GM12878 (cell line): ENCODE measurements at regions not wholly inside any gene's neighbourhood (a gene's known extent, or its start where the extent isn't known, plus 50 kb on each side); places are given as distances from the start of the nearest gene placed in this dataset.

ENCODE experiments used
- ATAC-seq: fragments of 200-7000 bp; cut with Tn5 transposase; 3 replicates; pipeline ENCODE4 v1.9.1; 2020; ENCODE audit warnings: mild to moderate bottlenecking, moderate library complexity
- BruUV-seq: library from RNA; stranded (reverse); fragments of 400-500 nt; replicated peaks from 2 replicates; lab custom pipeline; 2021; lab: Mats Ljungman, UMichigan
- CTCF ChIA-PET: fragments of 300-600 bp; sonication (Branson Sonifier 250); formaldehyde crosslinking; extraction: SDS; loops from one replicate; lab custom pipeline; 2021; ENCODE audit warnings: inconsistent platforms; lab: Yijun Ruan, JAX
- POLR2A ChIA-PET: fragments of 350-600 bp; formaldehyde crosslinking; extraction: SDS; loops from one replicate; lab custom pipeline; 2021; ENCODE audit warnings: inconsistent platforms; lab: Charles Lee
- RAD21 ChIA-PET: fragments of 300-600 bp; sonication (Branson Sonifier 250); formaldehyde crosslinking; loops from one replicate; lab custom pipeline; 2023; ENCODE audit warnings: antibody characterized with exemption; ENCODE audit not compliant: unreplicated experiment; lab: Charles Lee
- SMC1A ChIA-PET: fragments of 300-600 bp; sonication (Branson Sonifier 250); formaldehyde crosslinking; loops from one replicate; lab custom pipeline; 2023; ENCODE audit not compliant: unreplicated experiment, uncharacterized antibody; lab: Charles Lee
- DNase-seq: peaks from one replicate; pipeline ENCODE4 v3.0.0-alpha.2; 2011; ENCODE audit warnings: low read depth, low spot score
- FAIRE-seq: peaks from 3 replicates; lab custom pipeline; 2011; peaks lifted over from hg19 to GRCh38; lab: Jason Lieb, UNC
- H2AFZ ChIP-seq: 2 replicates; pipeline ENCODE4 v1.6.0; 2011; ENCODE audit warnings: low read depth, low read length, control low read depth; ENCODE audit not compliant: control insufficient read depth
- H3K27ac ChIP-seq: 2 replicates; pipeline ENCODE4 v1.5.1; 2011; ENCODE audit warnings: control low read depth; ENCODE audit not compliant: control insufficient read depth, insufficient read depth
- H3K27me3 ChIP-seq, 2 experiments: replicated peaks in 1 of 2; 2 replicates each; pipeline versions ENCODE4 v1.6.0 to v1.6.1; 2011; ENCODE audit warnings: low read length in 1 of 2; ENCODE audit not compliant: control insufficient read depth in 2 of 2, insufficient read depth in 2 of 2
- H3K36me3 ChIP-seq, 2 experiments: 2 replicates each; pipeline ENCODE4 v1.5.1; 2011; ENCODE audit warnings: low read length in 1 of 2; ENCODE audit not compliant: control insufficient read depth in 2 of 2, insufficient read depth in 2 of 2
- H3K4me1 ChIP-seq: 2 replicates; pipeline ENCODE4 v1.6.1; 2011; ENCODE audit warnings: mild to moderate bottlenecking, low read length, moderate library complexity, mixed read lengths; ENCODE audit not compliant: control insufficient read depth, insufficient read depth
- H3K4me2 ChIP-seq: 2 replicates; pipeline ENCODE4 v1.6.0; 2011; ENCODE audit warnings: control low read depth; ENCODE audit not compliant: control insufficient read depth, insufficient read depth
- H3K4me3 ChIP-seq: fragments of 200-600 bp; sonication (generic); 2 replicates; pipeline ENCODE4 v1.5.1; 2016
- H3K79me2 ChIP-seq: 2 replicates; pipeline ENCODE4 v1.6.0; 2011; ENCODE audit warnings: low read length; ENCODE audit not compliant: control insufficient read depth, insufficient read depth
- H3K9ac ChIP-seq: 2 replicates; pipeline ENCODE4 v1.8.0; 2011; ENCODE audit warnings: low read length, control low read depth, mixed read lengths; ENCODE audit not compliant: control insufficient read depth, insufficient read depth
- H3K9me3 ChIP-seq: replicated peaks from 3 replicates; pipeline ENCODE4 v1.5.1; 2011; ENCODE audit warnings: mild to moderate bottlenecking, low read length; ENCODE audit not compliant: control insufficient read depth, insufficient read depth
- H4K20me1 ChIP-seq: 2 replicates; pipeline ENCODE4 v1.6.0; 2011; ENCODE audit not compliant: control insufficient read depth, insufficient read depth
- ATF3 ChIP-seq: IDR thresholded peaks from 2 replicates; pipeline ENCODE4 v1.6.1; 2011; ENCODE audit warnings: low read depth, mild to moderate bottlenecking, low read length, moderate library complexity, borderline replicate concordance; ENCODE audit errors: extremely low read depth
- BCL11A ChIP-seq: IDR thresholded peaks from 2 replicates; pipeline ENCODE4 v1.6.1; 2011; ENCODE audit warnings: low read depth, low read length
- CBFB ChIP-seq: IDR thresholded peaks from 2 replicates; pipeline ENCODE4 v1.6.1; 2016; ENCODE audit warnings: antibody characterized with exemption, low read depth
- CREM ChIP-seq: IDR thresholded peaks from 2 replicates; pipeline ENCODE4 v1.6.1; 2014; ENCODE audit warnings: antibody characterized with exemption, low read depth
- EED ChIP-seq: sonication (generic); IDR thresholded peaks from 2 replicates; pipeline ENCODE4 v1.6.1; 2016; ENCODE audit warnings: antibody characterized with exemption, low read depth
- FOXK2 ChIP-seq: fragments of 450-650 bp; IDR thresholded peaks from 2 replicates; pipeline ENCODE4 v1.6.1; 2017; ENCODE audit warnings: mild to moderate bottlenecking, moderate library complexity
- HSF1 ChIP-seq: fragments of 150-350 bp; IDR thresholded peaks from 2 replicates; pipeline ENCODE4 v1.6.1; 2014; ENCODE audit warnings: mild to moderate bottlenecking, low read depth, low read length
- IKZF2 ChIP-seq, 2 experiments: fragments of 450-650 bp; IDR thresholded peaks; 2 replicates each; pipeline ENCODE4 v1.6.1; 2017; ENCODE audit warnings: mild to moderate bottlenecking in 2 of 2, moderate library complexity in 2 of 2
- IRF5 ChIP-seq: fragments of 450-650 bp; IDR thresholded peaks from 2 replicates; pipeline ENCODE4 v1.6.1; 2017; ENCODE audit warnings: borderline replicate concordance
- JUNB ChIP-seq: IDR thresholded peaks from 2 replicates; pipeline ENCODE4 v1.6.1; 2016; ENCODE audit warnings: antibody characterized with exemption, mild to moderate bottlenecking
- JUND ChIP-seq: IDR thresholded peaks from 2 replicates; pipeline ENCODE4 v1.6.1; 2012; ENCODE audit warnings: low read depth, mild to moderate bottlenecking, low read length, improper control_type of control experiment, moderate library complexity
- LARP7 ChIP-seq: fragments of 450-650 bp; IDR thresholded peaks from 2 replicates; pipeline ENCODE4 v1.6.1; 2017; ENCODE audit warnings: mild to moderate bottlenecking
- MAX ChIP-seq: IDR thresholded peaks from 2 replicates; pipeline ENCODE4 v1.6.1; 2012; ENCODE audit warnings: low read depth, low read length, improper control_type of control experiment
- NR2C2 ChIP-seq: IDR thresholded peaks from 2 replicates; pipeline ENCODE4 v1.6.1; 2011; ENCODE audit warnings: borderline replicate concordance, low read depth; ENCODE audit not compliant: control insufficient read depth, insufficient read length
- POLR2AphosphoS2 ChIP-seq: IDR thresholded peaks from 2 replicates; pipeline ENCODE4 v1.6.1; 2011; ENCODE audit warnings: low read depth, mild to moderate bottlenecking, low read length, improper control_type of control experiment, moderate library complexity
- RCOR1 ChIP-seq: conservative IDR thresholded peaks from 2 replicates; pipeline ENCODE4 v1.6.1; 2012; ENCODE audit warnings: low read depth, low read length, improper control_type of control experiment
- SIN3A ChIP-seq: IDR thresholded peaks from 2 replicates; pipeline ENCODE4 v1.6.1; 2012; ENCODE audit warnings: low read depth, low read length, improper control_type of control experiment
- SMARCA5 ChIP-seq: fragments of 450-650 bp; IDR thresholded peaks from 2 replicates; pipeline ENCODE4 v1.6.1; 2017; ENCODE audit warnings: mild to moderate bottlenecking
- SREBF2 ChIP-seq: IDR thresholded peaks from 2 replicates; pipeline ENCODE4 v1.6.1; 2012; ENCODE audit warnings: mild to moderate bottlenecking, low read length
- STAT3 ChIP-seq: IDR thresholded peaks from 2 replicates; pipeline ENCODE4 v1.6.1; 2011; ENCODE audit warnings: low read depth, low read length, improper control_type of control experiment
- ZBED1 ChIP-seq: IDR thresholded peaks from 2 replicates; pipeline ENCODE4 v1.6.1; 2016; ENCODE audit warnings: borderline replicate concordance
- ZNF207 ChIP-seq: fragments of 450-650 bp; IDR thresholded peaks from 2 replicates; pipeline ENCODE4 v1.6.1; 2014; ENCODE audit warnings: antibody characterized with exemption, mild to moderate bottlenecking, borderline replicate concordance
- WGBS: methylation state at CpG from one replicate; pipeline ENCODE4 v1.1.6; 2016; ENCODE audit warnings: low lambda C conversion rate; ENCODE audit not compliant: insufficient replicate concordance, insufficient coverage; ENCODE audit errors: missing lambda C conversion rate; 5-methylcytosine and 5-hydroxymethylcytosine counted together
- in situ Hi-C: fragments of 300-500 bp; cut with MboI; formaldehyde crosslinking; loops from 9 replicates; pipeline ENCODE4 v1.14.3; 2018; ENCODE audit warnings: mixed read lengths
- intact Hi-C: fragments of 100-400 bp; cut with micrococcal nuclease; formaldehyde crosslinking; loops from one replicate; pipeline ENCODE4 v1.14.2; 2022; ENCODE audit not compliant: unreplicated experiment

GRCh38 chr11:28566339-28567089 lies 458.3 kb downstream of the METTL15 start (continued):
- TF ChIP-seq MAX (no peak), ZBED1 (no peak), POLR2AphosphoS2 (no peak)

- ChIA-PET RAD21 (no interaction called here), CTCF (no interaction called here), POLR2A (no interaction called here), SMC1A (interaction anchor here (0.6 to 1.0 kb wide), 3 partner anchors 8 to 995 kb away, joined by 3 read pairs; no protein-coding TSS in a partner anchor)
- 44% methylated on average over 5 of the region's 5 CpGs for WGBS
- in situ Hi-C loops: no loop called here
- TF ChIP-seq STAT3 (no peak), IKZF2 (IDR thresholded peaks at IDR 0.05) (no peak), ATF3 (no peak), JUNB (no peak), JUND (no peak), ZNF207 (no peak), CBFB (no peak), HSF1 (no peak), SMARCA5 (no peak), RCOR1 (no peak), SIN3A (no peak), BCL11A (no peak), SREBF2 (no peak), MAX (no peak), LARP7 (no peak), EED (no peak), NR2C2 (no peak), CREM (no peak), FOXK2 (no peak), IRF5 (no peak)
- no TSS peak for BruUV-seq
- no peak overlapping the region for H3K4me3 ChIP-seq
- no peaks in the 10 kb centered on the region for H3K79me2 ChIP-seq
- no peak overlapping the region for H3K4me2 ChIP-seq
- H2AFZ ChIP-seq: no peak overlapping the region
- H3K9ac ChIP-seq: no peak overlapping the region
- no peaks in the 10 kb centered on the region for H4K20me1 ChIP-seq
- H3K4me1 ChIP-seq: no peaks in the 10 kb centered on the region
- no peaks in the 10 kb centered on the region for H3K36me3 ChIP-seq
- no peaks in the 10 kb centered on the region for H3K27me3 ChIP-seq
- H3K9me3 ChIP-seq: no peaks in the 10 kb centered on the region
- FAIRE-seq (no peak), DNase-seq (no peak), ATAC-seq (no peak)
- no peak overlapping the region for H3K27ac ChIP-seq
- intact Hi-C loops: no loop called here
Measured at GRCh38 chr11:28559492-28559891, 451.3 kb downstream of the METTL15 start.
